Caco-2 (cell line): ENCODE measurements at regions not wholly inside any gene's neighbourhood (a gene's known extent, or its start where the extent isn't known, plus 50 kb on each side); places are given as distances from the start of the nearest gene placed in this dataset.

Experiments used
- BruUV-seq: library from RNA; stranded (reverse); fragments of 400-500 nt; replicated peaks from 2 replicates; lab custom pipeline; 2021; lab: Mats Ljungman, UMichigan
- CTCF ChIA-PET: fragments of 300-600 bp; sonication (Branson Sonifier 250); formaldehyde crosslinking; loops from one replicate; lab custom pipeline; 2022; ENCODE audit warnings: antibody characterized with exemption; lab: Charles Lee
- POLR2A ChIA-PET: fragments of 300-600 bp; sonication (Branson Sonifier 250); formaldehyde crosslinking; loops from one replicate; lab custom pipeline; 2022; ENCODE audit warnings: antibody characterized with exemption; lab: Charles Lee
- DNase-seq, 2 experiments: peaks; one replicate each; pipeline versions ENCODE4 v3.0.0 to v3.0.0-alpha.2; 2020 to 2022
- H3K27me3 ChIP-seq: replicated peaks from 2 replicates; pipeline ENCODE4 v1.6.0; 2011; ENCODE audit warnings: low read length; ENCODE audit not compliant: control insufficient read depth, insufficient read depth
- H3K36me3 ChIP-seq: 2 replicates; pipeline ENCODE4 v1.5.1; 2011; ENCODE audit warnings: low read length; ENCODE audit not compliant: control insufficient read depth, insufficient read depth
- H3K4me1 ChIP-seq: fragments of 250-450 bp; sonication (Bioruptor Pico); 2 replicates; pipeline ENCODE4 v1.5.1; 2020; ENCODE audit warnings: mild to moderate bottlenecking
- H3K4me3 ChIP-seq: 2 replicates; pipeline ENCODE4 v1.5.1; 2011; ENCODE audit warnings: low read depth, mild to moderate bottlenecking, control low read depth, low read length
- H3K9me3 ChIP-seq: fragments of 250-450 bp; sonication (Bioruptor Pico); 2 replicates; pipeline ENCODE4 v1.5.1; 2020; ENCODE audit warnings: mild to moderate bottlenecking, moderate library complexity
- H3K27ac Mint-ChIP-seq: one replicate; pipeline ENCODE4 v1.8.0; 2022; ENCODE audit warnings: mixed read lengths; ENCODE audit not compliant: unreplicated experiment
- H3K27me3 Mint-ChIP-seq: one replicate; pipeline ENCODE4 v1.8.0; 2022; ENCODE audit warnings: mixed read lengths; ENCODE audit not compliant: insufficient read depth, unreplicated experiment
- H3K36me3 Mint-ChIP-seq: one replicate; pipeline ENCODE4 v1.8.0; 2022; ENCODE audit warnings: mild to moderate bottlenecking, mixed read lengths; ENCODE audit not compliant: insufficient read depth, unreplicated experiment
- H3K4me1 Mint-ChIP-seq: one replicate; pipeline ENCODE4 v1.8.0; 2022; ENCODE audit warnings: low read depth, mixed read lengths; ENCODE audit not compliant: unreplicated experiment
- H3K4me3 Mint-ChIP-seq: one replicate; pipeline ENCODE4 v1.8.0; 2022; ENCODE audit warnings: mild to moderate bottlenecking, moderate library complexity, mixed read lengths; ENCODE audit not compliant: unreplicated experiment
- H3K9me3 Mint-ChIP-seq: one replicate; pipeline ENCODE4 v1.8.0; 2022; ENCODE audit warnings: mixed read lengths; ENCODE audit not compliant: unreplicated experiment
- CTCF ChIP-seq, 2 experiments: fragments of 200-600 bp in 1 of 2; IDR thresholded peaks; 1 replicate in 1 of 2; 2 replicates in 1 of 2; pipeline versions ENCODE4 v1.5.1 to v1.8.0; 2011 to 2022; ENCODE audit warnings: antibody characterized with exemption in 1 of 2, control low read depth in 1 of 2, inconsistent platforms in 1 of 2, low read depth in 1 of 2, low read length in 1 of 2, mild to moderate bottlenecking in 1 of 2, moderate library complexity in 1 of 2; ENCODE audit not compliant: insufficient read depth in 1 of 2, severe bottlenecking in 1 of 2, unreplicated experiment in 1 of 2
- intact Hi-C: fragments of 100-400 bp; cut with micrococcal nuclease; formaldehyde crosslinking; loops from one replicate; pipeline ENCODE4 v1.10.0; 2022; ENCODE audit not compliant: unreplicated experiment

DNA sequence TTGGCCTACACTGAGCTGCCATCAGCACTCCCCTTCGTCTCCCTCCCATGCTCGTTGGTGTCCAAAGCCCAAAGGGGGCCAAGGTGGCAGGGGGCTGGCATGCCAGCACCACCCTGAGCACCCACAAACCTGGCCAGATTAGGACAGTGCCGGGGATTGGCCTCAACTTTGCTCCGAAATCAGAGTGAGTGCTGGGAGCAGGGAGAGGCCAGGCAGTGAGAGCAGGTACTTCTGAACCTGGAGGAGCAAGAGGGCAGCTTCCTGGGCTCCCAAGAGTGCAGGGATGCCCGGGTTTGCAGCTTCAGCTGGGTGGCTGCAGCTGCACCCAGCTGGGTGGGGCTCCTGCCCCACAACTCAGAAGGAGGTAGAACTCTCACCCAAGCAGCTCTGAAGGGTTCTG is 563.0 kb downstream of the SI start:
- intact Hi-C loops: no loop called here
- Mint-ChIP-seq H3K36me3 (no peaks in the 10 kb centered on the region), H3K27ac (no peak overlapping the region)

GRCh38 chr3:164514576-164514975 is 563.7 kb downstream of the SI start:
- Mint-ChIP-seq H3K36me3 (no peaks in the 10 kb centered on the region), H3K4me1 (no peaks in the 10 kb centered on the region), H3K27me3 (no peaks in the 10 kb centered on the region), H3K4me3 (no peak overlapping the region), H3K27ac (no peak overlapping the region), H3K9me3 (peaks cover 14% of the 10 kb centered on the region)
- intact Hi-C loops: no loop called here
- CTCF ChIA-PET: no interaction called here
- no peaks in the 10 kb centered on the region for H3K27me3 ChIP-seq
- TF ChIP-seq CTCF (IDR thresholded peaks at IDR 0.05; ENCODE audit: insufficient read depth in 1 of 2, low read depth in 1 of 2, low read length in 1 of 2, severe bottlenecking in 1 of 2, unreplicated experiment in 1 of 2): no peak
- DNase-seq: no peak
- no peak overlapping the region for H3K4me3 ChIP-seq
- H3K9me3 ChIP-seq: no peaks in the 10 kb centered on the region
- H3K36me3 ChIP-seq: no peaks in the 10 kb centered on the region
- BruUV-seq: no TSS peak
- H3K4me1 ChIP-seq: no peaks in the 10 kb centered on the region
- POLR2A ChIA-PET: no interaction called here

More for the DNA sequence above, 563.0 kb downstream of the SI start:
- H3K27me3 ChIP-seq: no peaks in the 10 kb centered on the region
- POLR2A ChIA-PET: no interaction called here
- CTCF ChIA-PET: no interaction called here
- no TSS peak for BruUV-seq
- H3K4me3 ChIP-seq: no peak overlapping the region
- Mint-ChIP-seq H3K9me3 (peaks cover 14% of the 10 kb centered on the region), H3K27me3 (no peaks in the 10 kb centered on the region), H3K4me1 (no peaks in the 10 kb centered on the region), H3K4me3 (no peak overlapping the region)
- H3K4me1 ChIP-seq: no peaks in the 10 kb centered on the region
- no peaks in the 10 kb centered on the region for H3K9me3 ChIP-seq
- TF ChIP-seq CTCF (IDR thresholded peaks at IDR 0.05; ENCODE audit: insufficient read depth in 1 of 2, low read depth in 1 of 2, low read length in 1 of 2, severe bottlenecking in 1 of 2, unreplicated experiment in 1 of 2): no peak
- no peak for DNase-seq
- H3K36me3 ChIP-seq: no peaks in the 10 kb centered on the region

GRCh38 chr3:164507886-164508285 is 570.4 kb downstream of the SI start:
- intact Hi-C loops: no loop called here
- no peaks in the 10 kb centered on the region for H3K9me3 ChIP-seq
- no peaks in the 10 kb centered on the region for H3K4me1 Mint-ChIP-seq
- no peaks in the 10 kb centered on the region for H3K27me3 ChIP-seq
- no peak overlapping the region for H3K4me3 Mint-ChIP-seq
- no peak overlapping the region for H3K27ac Mint-ChIP-seq
- H3K4me3 ChIP-seq: no peak overlapping the region
- no peak for DNase-seq
- no peaks in the 10 kb centered on the region for H3K9me3 Mint-ChIP-seq
- H3K36me3 ChIP-seq: no peaks in the 10 kb centered on the region
- peaks cover 4% of the 10 kb centered on the region for H3K27me3 Mint-ChIP-seq
- POLR2A ChIA-PET: no interaction called here
- no peak for TF ChIP-seq CTCF (IDR thresholded peaks at IDR 0.05; ENCODE audit: insufficient read depth in 1 of 2, low read depth in 1 of 2, low read length in 1 of 2, severe bottlenecking in 1 of 2, unreplicated experiment in 1 of 2)
- no peaks in the 10 kb centered on the region for H3K36me3 Mint-ChIP-seq
- no TSS peak for BruUV-seq
- no peaks in the 10 kb centered on the region for H3K4me1 ChIP-seq
- CTCF ChIA-PET: no interaction called here
